PC-3 (cell line): ENCODE measurements at regions not wholly inside any gene's neighbourhood (a gene's known extent, or its start where the extent isn't known, plus 50 kb on each side); places are given as distances from the start of the nearest gene placed in this dataset.

Experiments used
- CTCF ChIP-seq: fragments of 300-600 bp; sonication (generic); conservative IDR thresholded peaks from 2 replicates; pipeline ENCODE4 v1.5.1; 2017; ENCODE audit warnings: antibody characterized with exemption, low read depth, mild to moderate bottlenecking, low read length
- EZH2 ChIP-seq: fragments of 300-600 bp; sonication (generic); IDR thresholded peaks from one replicate; pipeline ENCODE4 v1.6.1; 2017; ENCODE audit warnings: antibody characterized with exemption, mild to moderate bottlenecking, low read length; ENCODE audit not compliant: unreplicated experiment
- EZH2phosphoT487 ChIP-seq: fragments of 300-600 bp; sonication (generic); IDR thresholded peaks from 2 replicates; pipeline ENCODE4 v1.6.1; 2018; ENCODE audit warnings: mild to moderate bottlenecking, antibody characterized with exemption, low read length, borderline replicate concordance

- TF ChIP-seq CTCF: no peak
- no peak for TF ChIP-seq EZH2
- no peak for TF ChIP-seq EZH2phosphoT487
Measured at GRCh38 chr10:123494301-123494808, 171.8 kb upstream of the GPR26 start.
